HCT116 (cell line): ENCODE measurements at regions not wholly inside any gene's neighbourhood (a gene's known extent, or its start where the extent isn't known, plus 50 kb on each side); places are given as distances from the start of the nearest gene placed in this dataset.

Experiments
- CTCF ChIP-seq, 3 experiments: fragments of 200-600 bp in 1 of 3; sonication (generic) in 1 of 3; IDR thresholded peaks in 2 of 3; conservative IDR thresholded peaks in 1 of 3; 2 replicates each; pipeline ENCODE4 v1.5.1; 2012 to 2017; ENCODE audit warnings: low read depth in 2 of 3, low read length in 2 of 3, antibody characterized with exemption in 1 of 3, borderline replicate concordance in 1 of 3, control low read depth in 1 of 3, mild to moderate bottlenecking in 1 of 3, mixed read lengths in 1 of 3, mixed run types in 1 of 3, moderate library complexity in 1 of 3; ENCODE audit not compliant: insufficient read depth in 1 of 3
- EZH2 ChIP-seq: fragments of 200-600 bp; sonication (generic); IDR thresholded peaks from 2 replicates; pipeline ENCODE4 v1.6.1; 2017; ENCODE audit warnings: antibody characterized with exemption, mixed run types
- POLR2AphosphoS5 ChIP-seq: IDR thresholded peaks from 2 replicates; pipeline ENCODE4 v1.6.1; 2011; ENCODE audit warnings: mild to moderate bottlenecking, low read depth, low read length, moderate library complexity

DNA sequence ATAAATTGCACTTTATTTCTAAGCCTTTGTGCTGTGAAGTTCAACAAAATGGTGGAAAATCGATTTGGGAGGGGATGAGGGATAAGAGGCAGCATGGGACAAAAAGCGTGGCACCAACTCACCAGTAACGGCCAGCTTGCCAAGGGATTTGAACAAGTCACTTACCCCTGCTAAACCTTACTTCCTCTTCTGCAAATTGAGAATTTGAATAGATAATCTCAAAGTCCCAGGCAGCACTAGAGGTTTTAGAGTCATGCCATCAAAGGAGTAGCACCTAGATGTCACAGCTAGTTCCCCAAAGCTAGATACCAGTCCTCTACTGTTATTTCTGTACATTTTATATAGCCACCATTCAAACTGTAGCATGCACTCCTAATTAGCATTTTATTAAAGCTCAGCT, 83.7 kb upstream of the VRK2 start:
- TF ChIP-seq POLR2AphosphoS5, result no peak
- no peak for TF ChIP-seq EZH2
- TF ChIP-seq CTCF (IDR thresholded peaks at IDR 0.05 in 2 of 3, conservative IDR thresholded peaks at IDR 0.05 in 1 of 3; ENCODE audit: borderline replicate concordance in 1 of 3, insufficient read depth in 1 of 3, low read depth in 2 of 3, low read length in 2 of 3), result no peak
